Embryonic facial prominence (tissue), 1 donor: ENCODE measurements at regions not wholly inside any gene's neighbourhood (a gene's known extent, or its start where the extent isn't known, plus 50 kb on each side); places are given as distances from the start of the nearest gene placed in this dataset.

Experiments
- DNase-seq: peaks from one replicate; pipeline ENCODE4 v3.0.0-alpha.2; 2016; ENCODE audit errors: extremely low spot score

DNA sequence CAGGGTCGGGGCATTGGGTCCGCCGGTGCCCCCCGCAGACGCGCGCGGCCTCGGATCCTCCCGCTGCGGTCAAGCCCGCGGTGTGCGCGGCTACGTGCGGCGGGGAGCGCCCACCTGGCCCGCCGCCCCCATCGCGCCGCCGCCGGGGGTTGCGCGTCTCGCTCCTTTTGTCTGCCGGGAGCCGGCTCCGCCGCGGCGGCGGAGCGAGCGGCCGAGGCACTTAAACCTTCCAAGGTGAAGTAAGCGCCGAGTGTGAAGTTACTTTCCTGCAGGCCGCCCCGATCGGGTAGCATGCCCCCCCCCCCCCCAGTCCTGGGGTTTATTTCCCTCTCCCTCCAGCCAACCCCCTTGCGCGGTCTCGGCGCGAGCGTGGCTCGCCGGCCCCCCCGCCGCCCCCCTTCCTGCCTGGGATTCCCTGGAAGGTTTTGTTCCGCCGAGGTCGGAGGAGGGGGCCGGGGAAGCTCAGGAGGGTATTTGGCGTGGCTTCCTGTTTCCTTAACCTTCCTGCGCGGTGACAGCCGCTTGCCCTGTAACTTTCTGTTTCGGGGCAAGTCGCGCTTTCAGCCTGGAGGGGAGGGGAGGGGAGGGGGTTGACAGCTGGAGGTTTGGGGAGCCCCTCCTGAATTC, 56.6 kb upstream of the GSE1 start:
- no peak for DNase-seq

DNA sequence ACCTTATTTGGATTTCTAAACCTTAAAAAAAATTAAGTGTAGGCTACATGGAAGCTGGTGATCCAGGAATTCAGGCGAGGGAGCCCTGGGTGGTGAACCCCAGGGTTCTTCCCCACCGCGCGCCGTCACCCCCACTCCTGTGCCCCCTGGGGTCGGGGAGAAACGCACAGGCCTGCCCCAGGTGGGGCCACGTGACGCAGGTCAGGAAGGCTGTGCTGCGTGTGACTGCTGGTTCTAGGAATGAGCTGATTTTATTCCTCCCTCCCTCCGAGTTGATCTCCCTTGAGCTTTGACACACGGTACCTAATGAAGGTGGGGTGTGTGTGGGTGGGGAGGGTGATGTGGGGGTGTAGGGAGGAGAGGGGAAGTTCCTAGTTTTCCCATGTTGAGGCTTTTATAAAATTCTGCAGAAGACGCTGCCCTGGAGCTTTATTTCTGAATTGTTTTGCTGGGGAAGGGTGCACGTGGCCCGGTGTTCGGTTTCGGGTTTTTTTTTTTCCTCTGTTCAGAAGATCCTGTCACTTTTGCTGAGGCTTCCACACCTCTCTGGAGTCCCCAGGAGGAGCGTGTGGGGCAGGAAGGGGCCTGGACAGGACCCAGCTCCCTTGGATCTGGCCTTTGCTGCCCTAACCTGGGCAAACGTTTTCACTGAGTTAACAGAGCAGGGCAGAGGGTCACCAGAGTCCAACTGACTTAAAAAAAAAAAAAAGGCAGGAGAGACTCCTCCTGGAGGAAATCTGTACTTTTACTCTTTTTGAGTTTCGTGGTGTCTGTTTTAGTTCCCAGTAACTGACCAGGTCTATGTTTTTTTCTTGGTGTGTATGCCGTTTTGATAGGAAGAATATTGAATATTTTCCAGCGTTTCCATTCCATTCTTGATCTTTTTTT, 55.8 kb upstream of the GSE1 start:
- DNase-seq: no peak

DNA sequence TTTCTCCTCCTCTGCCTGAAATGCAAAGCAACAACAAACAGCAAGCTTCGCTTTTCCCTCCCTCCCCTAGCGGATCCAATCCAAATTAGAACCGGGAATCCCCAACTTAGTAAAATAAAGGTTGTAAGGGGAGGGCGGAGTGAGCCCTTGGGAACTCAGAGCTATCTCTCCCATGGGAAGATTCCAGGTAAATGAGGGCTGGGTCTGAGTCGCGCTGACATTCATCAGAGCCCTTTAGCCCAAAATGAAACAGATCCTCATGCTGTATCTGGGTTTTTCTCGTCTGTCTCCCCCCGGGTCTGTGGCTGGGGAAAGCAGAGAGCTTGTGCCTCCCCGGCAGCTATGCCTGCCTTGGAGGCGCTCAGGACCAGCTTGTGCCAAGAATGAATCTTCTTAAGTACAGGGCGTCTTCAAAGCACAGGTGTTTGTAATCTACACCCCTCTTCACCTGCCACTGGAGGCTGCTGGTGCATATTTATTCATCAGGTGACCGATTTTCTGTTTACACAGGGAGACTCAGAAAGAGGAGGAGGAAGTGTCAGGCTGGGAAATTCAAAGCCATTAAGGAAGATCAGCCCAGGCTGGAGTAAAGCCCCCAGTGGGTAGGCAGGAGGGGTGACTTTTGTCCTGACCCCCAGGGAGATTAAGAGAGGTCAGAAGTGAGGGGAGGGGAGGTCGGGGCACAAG, 55.0 kb upstream of the GSE1 start:
- DNase-seq: no peak

DNA sequence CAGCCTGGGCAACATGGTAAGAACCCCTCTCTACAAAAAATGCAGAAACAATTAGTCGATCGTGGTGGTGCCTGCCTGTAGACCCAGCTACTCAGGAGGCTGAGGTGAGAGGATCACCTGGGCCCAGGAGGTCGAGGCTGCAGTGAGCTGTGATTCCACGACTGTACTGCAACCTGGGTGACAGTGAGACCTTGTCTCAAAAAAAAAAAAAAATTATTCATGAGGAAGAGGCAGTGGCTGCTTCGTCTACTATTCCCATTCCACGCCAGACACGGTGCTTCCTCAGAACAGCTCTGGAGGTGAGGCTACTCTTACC, 52.2 kb upstream of the GSE1 start:
- no peak for DNase-seq

DNA sequence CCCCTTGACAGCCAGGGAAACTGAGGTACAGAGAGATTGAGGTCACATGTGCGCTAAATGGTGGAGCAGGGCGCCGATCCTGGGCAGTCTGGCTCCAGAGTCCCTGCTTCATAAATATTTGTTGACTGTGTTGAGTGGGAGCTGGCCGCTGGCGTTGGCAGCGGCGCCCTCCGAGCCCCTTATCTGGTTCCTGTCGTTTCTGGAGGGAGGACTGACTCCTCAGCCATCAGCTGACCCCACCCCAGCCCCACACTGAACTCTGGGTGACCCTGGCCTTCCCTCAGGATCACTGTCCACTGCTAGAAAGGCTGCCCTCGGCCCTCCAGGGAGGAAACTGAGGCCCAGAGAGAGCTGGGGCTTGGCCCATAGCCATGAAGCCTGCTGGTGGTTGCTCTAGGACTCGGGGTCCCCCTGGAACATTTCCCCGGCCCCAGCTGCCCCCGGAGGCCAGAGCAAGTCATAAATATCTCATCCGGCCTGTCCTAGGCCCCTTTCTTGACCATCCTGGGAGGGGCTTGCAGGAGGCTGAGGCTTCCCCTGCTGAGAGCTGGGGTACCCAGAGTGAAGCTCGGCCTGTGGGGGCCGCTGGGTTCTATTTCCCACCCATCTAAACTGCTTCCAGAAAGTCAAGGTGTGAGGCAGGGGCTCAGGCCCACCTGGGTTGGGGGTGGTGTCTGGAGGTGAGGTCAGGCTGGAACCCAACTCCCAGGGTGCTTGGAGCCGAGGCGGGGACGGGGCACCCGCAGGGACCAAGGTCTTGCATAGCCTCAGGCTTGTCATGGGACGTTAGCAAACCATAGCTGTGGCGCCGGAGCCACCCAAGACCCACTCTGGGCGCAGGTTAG, 51.7 kb upstream of the GSE1 start:
- DNase-seq: no peak

DNA sequence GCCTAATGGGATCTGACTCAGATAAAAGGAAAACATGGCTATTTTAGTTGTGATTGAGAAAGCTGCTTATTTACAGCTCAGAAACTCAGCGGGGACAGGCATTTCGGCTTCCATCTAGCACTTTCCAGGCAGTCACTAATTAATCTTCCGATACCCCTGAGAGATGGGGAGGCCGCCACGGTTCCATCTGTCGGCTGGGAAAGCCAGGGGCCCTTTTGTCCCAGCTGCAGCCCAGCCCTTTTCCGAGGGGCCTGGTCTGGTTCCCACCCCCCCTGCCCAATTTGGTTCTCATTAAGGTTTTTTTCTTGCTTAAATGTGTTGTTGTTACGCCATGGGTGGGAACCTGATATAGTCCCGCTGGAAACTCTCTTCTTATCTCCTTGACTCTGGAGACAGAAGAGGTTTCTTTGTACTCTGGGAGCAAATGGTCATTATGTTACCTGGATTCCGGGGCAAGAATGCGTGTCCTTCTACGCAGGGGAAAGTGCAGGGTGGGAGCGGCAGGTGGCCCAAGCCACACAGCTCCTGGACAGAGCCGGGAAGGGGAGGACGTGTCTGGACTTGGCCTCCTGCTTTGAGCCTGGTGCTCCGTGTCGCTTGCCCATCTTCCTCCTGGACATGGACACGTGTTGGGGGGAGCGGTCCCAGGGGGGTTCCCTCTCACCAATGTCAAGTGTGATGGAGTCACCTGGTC, 50.9 kb upstream of the GSE1 start:
- DNase-seq: no peak

DNA sequence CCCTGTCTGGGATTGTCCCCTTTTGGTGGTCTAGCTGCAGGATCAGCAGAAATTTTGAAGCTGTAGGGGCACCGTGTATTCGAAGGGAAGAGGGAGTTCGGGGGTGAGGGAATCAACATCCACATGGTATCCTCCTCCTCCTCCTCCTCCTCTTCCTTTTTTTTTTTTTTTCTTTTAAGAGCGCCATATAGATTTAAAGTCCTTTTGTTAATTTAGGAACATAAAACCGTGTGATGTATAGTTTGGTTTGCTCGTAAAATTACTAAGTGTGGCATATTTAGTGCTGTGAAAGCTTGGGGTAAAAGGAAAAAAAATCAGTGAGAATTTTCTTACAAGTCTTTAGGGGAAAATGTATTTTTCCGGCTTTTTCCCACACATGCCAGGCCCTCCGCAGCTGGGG, 50.1 kb upstream of the GSE1 start:
- DNase-seq: no peak
